Nephron progenitor cell (in vitro differentiated cells): ENCODE measurements at regions not wholly inside any gene's neighbourhood (a gene's known extent, or its start where the extent isn't known, plus 50 kb on each side); places are given as distances from the start of the nearest gene placed in this dataset.
"Not testable (repeated sequence)": the region's sequence is repeated elsewhere in the genome, so short reads cannot be mapped to it uniquely, and the experiment has no call there.

Experiments
- DNase-seq: peaks from one replicate; pipeline ENCODE4 v3.0.0; 2021
- H3K27ac Mint-ChIP-seq: 2 replicates; pipeline ENCODE4 v1.8.0; 2021; ENCODE audit warnings: mild to moderate bottlenecking, moderate library complexity, mixed read lengths
- H3K27me3 Mint-ChIP-seq: 2 replicates; pipeline ENCODE4 v1.8.0; 2021; ENCODE audit warnings: mild to moderate bottlenecking, low read depth, mixed read lengths; ENCODE audit not compliant: poor library complexity
- H3K36me3 Mint-ChIP-seq: 2 replicates; pipeline ENCODE4 v1.8.0; 2021; ENCODE audit warnings: low read depth, mixed read lengths
- H3K4me1 Mint-ChIP-seq: 2 replicates; pipeline ENCODE4 v1.8.0; 2021; ENCODE audit warnings: mixed read lengths
- H3K4me3 Mint-ChIP-seq: 2 replicates; pipeline ENCODE4 v1.8.0; 2021; ENCODE audit warnings: mild to moderate bottlenecking, moderate library complexity, mixed read lengths
- H3K9me3 Mint-ChIP-seq: 2 replicates; pipeline ENCODE4 v1.8.0; 2021; ENCODE audit warnings: mild to moderate bottlenecking, moderate library complexity, mixed read lengths
- CTCF ChIP-seq: fragments of 200-600 bp; sonication (generic); IDR thresholded peaks from 2 replicates; pipeline ENCODE4 v1.5.0; 2021; ENCODE audit warnings: antibody characterized with exemption

GRCh38 chr3:16697443-16698147 is 92.4 kb upstream of the DAZL start:
- no peak overlapping the region for H3K27ac Mint-ChIP-seq

GRCh38 chr3:16700651-16701050 is 95.4 kb upstream of the DAZL start:
- H3K4me3 Mint-ChIP-seq: no peak overlapping the region
- no peak for DNase-seq

More at GRCh38 chr3:16697443-16698147, 92.4 kb upstream of the DAZL start:
- Mint-ChIP-seq H3K4me3 (no peak overlapping the region), H3K27me3 (no peaks in the 10 kb centered on the region), H3K4me1 (peaks cover 15% of the 10 kb centered on the region), H3K36me3 (no peaks in the 10 kb centered on the region), H3K9me3 (no peaks in the 10 kb centered on the region)
- no peak for DNase-seq
- no peak for TF ChIP-seq CTCF

DNA sequence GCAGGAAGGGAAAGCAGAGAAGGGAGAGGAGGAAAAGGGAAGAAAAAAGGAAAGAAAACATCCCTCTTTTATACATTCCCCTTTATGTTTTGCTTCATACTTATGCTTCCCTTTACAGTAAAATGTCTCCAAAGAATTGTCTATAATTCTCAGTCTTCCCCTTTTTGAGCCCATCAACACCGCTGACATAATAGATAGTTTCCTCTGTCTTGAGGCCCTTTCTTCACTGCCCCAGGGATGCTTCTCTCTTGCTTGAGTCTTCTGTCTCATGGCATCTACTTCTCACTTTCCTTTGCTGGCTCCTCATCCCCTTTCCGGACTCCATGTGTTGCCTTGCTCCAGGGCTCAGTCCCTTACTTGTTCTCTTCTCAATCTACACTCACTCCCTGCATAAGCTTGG is 99.7 kb upstream of the DAZL start:
- H3K4me3 Mint-ChIP-seq: no peak overlapping the region
- no peak overlapping the region for H3K27ac Mint-ChIP-seq
- no peak for TF ChIP-seq CTCF
- peaks cover 10% of the 10 kb centered on the region for H3K9me3 Mint-ChIP-seq
- H3K27me3 Mint-ChIP-seq: no peaks in the 10 kb centered on the region
- no peaks in the 10 kb centered on the region for H3K4me1 Mint-ChIP-seq
- no peaks in the 10 kb centered on the region for H3K36me3 Mint-ChIP-seq
- no peak for DNase-seq

More at GRCh38 chr3:16700651-16701050, 95.4 kb upstream of the DAZL start:
- no peaks in the 10 kb centered on the region for H3K27me3 Mint-ChIP-seq
- no peak overlapping the region for H3K27ac Mint-ChIP-seq
- H3K36me3 Mint-ChIP-seq: no peaks in the 10 kb centered on the region
- H3K9me3 Mint-ChIP-seq: no peaks in the 10 kb centered on the region
- peaks cover 15% of the 10 kb centered on the region for H3K4me1 Mint-ChIP-seq
- TF ChIP-seq CTCF: no peak

GRCh38 chr3:16707260-16707659 is 102.0 kb upstream of the DAZL start:
- no peaks in the 10 kb centered on the region for H3K4me1 Mint-ChIP-seq
- DNase-seq: no peak
- TF ChIP-seq CTCF: no peak
- H3K36me3 Mint-ChIP-seq: no peaks in the 10 kb centered on the region
- no peak overlapping the region for H3K4me3 Mint-ChIP-seq
- H3K27ac Mint-ChIP-seq: no peak overlapping the region
- peaks cover 10% of the 10 kb centered on the region for H3K9me3 Mint-ChIP-seq
- H3K27me3 Mint-ChIP-seq: no peaks in the 10 kb centered on the region

- H3K36me3 Mint-ChIP-seq: no peaks in the 10 kb centered on the region
- TF ChIP-seq CTCF: no peak
- no peak overlapping the region for H3K4me3 Mint-ChIP-seq
- no peak for DNase-seq
- no peaks in the 10 kb centered on the region for H3K27me3 Mint-ChIP-seq
- no peaks in the 10 kb centered on the region for H3K4me1 Mint-ChIP-seq
- H3K9me3 Mint-ChIP-seq: peaks cover 17% of the 10 kb centered on the region
- no peak overlapping the region for H3K27ac Mint-ChIP-seq
Observed at GRCh38 chr3:16708285-16708684, 103.1 kb upstream of the DAZL start.

- H3K27ac Mint-ChIP-seq, DNase-seq, H3K4me1 Mint-ChIP-seq, H3K4me3 Mint-ChIP-seq, H3K27me3 Mint-ChIP-seq, H3K36me3 Mint-ChIP-seq: not testable (repeated sequence)
- peaks cover 27% of the 10 kb centered on the region for H3K9me3 Mint-ChIP-seq
Observed at GRCh38 chr3:16711691-16712090, 106.5 kb upstream of the DAZL start.
